ENCODE measurements at regions not wholly inside any gene's neighbourhood (a gene's known extent, or its start where the extent isn't known, plus 50 kb on each side); places are given as distances from the start of the nearest gene placed in this dataset.

- no peak for TF ChIP-seq CTCF (IDR thresholded peaks at IDR 0.05)
- TF ChIP-seq POLR2A (IDR thresholded peaks at IDR 0.05), result no peak
Measured at GRCh38 chr4:177729681-177730080, 287.4 kb upstream of the AGA start.
